ENCODE measurements at regions not wholly inside any gene's neighbourhood (a gene's known extent, or its start where the extent isn't known, plus 50 kb on each side); places are given as distances from the start of the nearest gene placed in this dataset.
A peak's percentile ranks its signal among the peaks of the same experiment; 100 is the strongest.

DNA sequence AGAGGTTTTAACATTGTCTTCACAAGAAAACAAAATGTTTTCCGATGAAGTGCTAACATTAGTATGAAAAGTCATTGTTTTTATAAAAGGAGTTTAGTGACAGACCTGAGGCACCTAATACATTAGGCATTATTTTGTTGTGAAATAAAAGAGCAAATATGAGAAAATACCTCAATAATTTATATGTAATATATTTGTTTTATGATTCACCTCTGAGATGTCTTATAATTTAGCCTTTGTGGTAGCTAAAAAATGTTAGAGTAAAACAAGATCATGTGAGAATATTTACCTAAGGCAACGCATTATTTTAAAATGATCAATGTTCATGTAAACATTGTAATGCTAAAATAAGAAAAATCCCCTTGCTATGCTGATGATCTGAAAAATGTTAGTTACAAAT lies 100.9 kb upstream of the WDFY3 start:
- in situ Hi-C loops (cut with MboI; ENCODE audit: low pct_unique_long_range_greater_than_20kb, low sequenced_read_pairs, unreplicated experiment): no loop called here
- DNase-seq (ENCODE audit: low spot score): no peak
- TF ChIP-seq, protein P1, sequence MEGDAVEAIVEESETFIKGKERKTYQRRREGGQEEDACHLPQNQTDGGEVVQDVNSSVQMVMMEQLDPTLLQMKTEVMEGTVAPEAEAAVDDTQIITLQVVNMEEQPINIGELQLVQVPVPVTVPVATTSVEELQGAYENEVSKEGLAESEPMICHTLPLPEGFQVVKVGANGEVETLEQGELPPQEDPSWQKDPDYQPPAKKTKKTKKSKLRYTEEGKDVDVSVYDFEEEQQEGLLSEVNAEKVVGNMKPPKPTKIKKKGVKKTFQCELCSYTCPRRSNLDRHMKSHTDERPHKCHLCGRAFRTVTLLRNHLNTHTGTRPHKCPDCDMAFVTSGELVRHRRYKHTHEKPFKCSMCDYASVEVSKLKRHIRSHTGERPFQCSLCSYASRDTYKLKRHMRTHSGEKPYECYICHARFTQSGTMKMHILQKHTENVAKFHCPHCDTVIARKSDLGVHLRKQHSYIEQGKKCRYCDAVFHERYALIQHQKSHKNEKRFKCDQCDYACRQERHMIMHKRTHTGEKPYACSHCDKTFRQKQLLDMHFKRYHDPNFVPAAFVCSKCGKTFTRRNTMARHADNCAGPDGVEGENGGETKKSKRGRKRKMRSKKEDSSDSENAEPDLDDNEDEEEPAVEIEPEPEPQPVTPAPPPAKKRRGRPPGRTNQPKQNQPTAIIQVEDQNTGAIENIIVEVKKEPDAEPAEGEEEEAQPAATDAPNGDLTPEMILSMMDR (IDR thresholded peaks at IDR 0.05; ENCODE audit: extremely low read depth, insufficient read depth, missing control alignments): no peak

DNA sequence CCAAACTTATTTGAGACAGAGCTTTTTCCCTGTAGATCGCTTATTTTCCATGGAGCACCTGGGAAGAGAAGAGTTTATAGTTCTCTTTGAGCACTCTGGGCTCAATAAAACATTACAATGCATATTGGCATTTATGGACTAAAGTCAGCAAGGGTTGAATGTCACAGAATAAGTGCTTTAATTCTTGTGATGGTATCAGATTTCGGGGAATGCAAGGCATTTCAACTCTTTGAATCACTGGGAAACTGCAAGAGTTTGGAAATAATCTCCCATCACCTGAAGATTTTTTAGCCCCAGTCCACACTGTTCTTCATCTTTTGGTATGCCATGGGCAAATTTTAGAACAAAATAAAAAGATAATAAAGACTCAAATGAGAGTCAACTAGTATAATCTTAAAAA lies 111.5 kb upstream of the WDFY3 start:
- TF ChIP-seq, protein P1 (IDR thresholded peaks at IDR 0.05; ENCODE audit: extremely low read depth, insufficient read depth, missing control alignments): no peak
- DNase-seq (ENCODE audit: low spot score): no peak
- in situ Hi-C loops (cut with MboI; ENCODE audit: low pct_unique_long_range_greater_than_20kb, low sequenced_read_pairs, unreplicated experiment): no loop called here

DNA sequence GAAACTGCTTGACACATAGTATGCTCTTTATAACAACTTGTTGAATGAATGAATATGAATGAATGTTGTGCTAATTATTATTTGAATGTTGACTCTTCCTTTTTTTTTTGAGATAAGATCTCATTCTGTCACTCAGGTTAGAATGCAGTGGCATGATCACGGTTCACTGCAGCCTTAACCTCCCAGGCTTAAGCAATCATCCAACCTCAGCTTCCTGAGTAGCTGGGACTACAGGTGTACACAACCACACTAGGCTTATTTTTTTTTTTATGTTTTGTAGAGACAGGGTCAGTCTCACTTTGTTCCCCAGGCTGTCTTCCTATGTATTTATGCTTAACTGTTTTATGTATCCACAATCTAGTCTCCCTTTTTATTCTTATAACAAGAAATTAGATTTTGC lies 114.7 kb upstream of the WDFY3 start:
- TF ChIP-seq, protein P1 (IDR thresholded peaks at IDR 0.05; ENCODE audit: extremely low read depth, insufficient read depth, missing control alignments): no peak
- no peak for DNase-seq (ENCODE audit: low spot score)
- in situ Hi-C loops (cut with MboI; ENCODE audit: low pct_unique_long_range_greater_than_20kb, low sequenced_read_pairs, unreplicated experiment): no loop called here

DNA sequence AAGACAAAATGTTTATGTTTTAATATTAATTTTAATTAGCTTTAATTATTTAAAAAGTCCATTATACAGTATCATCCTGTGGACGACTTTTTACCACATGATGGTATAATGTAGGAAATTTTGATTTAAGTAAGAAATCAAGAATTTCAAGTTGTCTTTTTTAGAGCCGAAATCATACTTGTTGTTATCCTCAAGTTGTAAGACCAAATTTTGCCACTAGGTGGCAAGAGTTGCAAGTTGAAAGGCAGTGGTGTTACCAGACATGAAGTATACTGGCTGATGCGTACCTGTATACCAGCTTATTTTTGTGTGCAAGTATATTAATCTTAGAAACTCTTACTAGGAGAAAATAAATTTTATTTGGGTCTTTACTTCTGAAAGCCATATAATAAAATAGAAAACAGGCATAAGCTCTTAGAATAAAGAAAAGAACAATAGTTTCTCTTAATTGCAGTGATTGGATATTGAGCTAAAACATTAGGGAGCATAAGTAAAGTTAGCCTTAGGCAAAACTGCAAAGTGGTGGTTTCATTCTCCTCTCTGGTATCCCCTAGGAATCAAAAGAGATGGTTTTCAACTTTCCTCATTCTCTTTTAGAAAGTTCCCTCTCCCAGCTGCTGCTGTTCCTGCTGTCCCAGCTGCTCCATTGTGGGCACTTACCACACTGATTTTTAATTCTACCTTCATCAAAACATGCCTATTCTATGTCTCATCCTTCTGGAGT lies 118.0 kb upstream of the WDFY3 start:
- TF ChIP-seq, protein P1 (IDR thresholded peaks at IDR 0.05; ENCODE audit: extremely low read depth, insufficient read depth, missing control alignments): peak; percentile 58
- in situ Hi-C loops (cut with MboI; ENCODE audit: low pct_unique_long_range_greater_than_20kb, low sequenced_read_pairs, unreplicated experiment): no loop called here
- DNase-seq (ENCODE audit: low spot score): peak; percentile 12

DNA sequence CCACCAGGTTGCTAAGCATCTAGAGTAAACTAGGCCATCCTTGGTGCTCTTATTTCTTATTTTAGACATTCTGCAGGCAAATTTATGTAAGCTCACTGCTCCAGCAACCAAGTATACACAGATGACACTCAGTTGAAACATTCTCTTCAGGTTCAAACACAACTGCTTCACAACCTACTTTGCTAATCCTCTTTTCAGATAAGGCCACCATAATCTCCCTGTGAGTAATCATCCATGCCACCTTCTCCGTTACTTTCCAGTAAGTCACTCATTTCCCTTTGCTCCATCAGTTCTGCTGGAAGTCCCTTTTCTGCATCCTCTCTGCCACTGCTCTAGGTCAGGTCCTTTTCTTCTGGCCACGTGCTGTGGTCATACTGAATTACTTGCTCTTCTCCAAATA lies 120.2 kb upstream of the WDFY3 start:
- in situ Hi-C loops (cut with MboI; ENCODE audit: low pct_unique_long_range_greater_than_20kb, low sequenced_read_pairs, unreplicated experiment): no loop called here
- no peak for DNase-seq (ENCODE audit: low spot score)
- TF ChIP-seq, protein P1 (IDR thresholded peaks at IDR 0.05; ENCODE audit: extremely low read depth, insufficient read depth, missing control alignments): no peak

DNA sequence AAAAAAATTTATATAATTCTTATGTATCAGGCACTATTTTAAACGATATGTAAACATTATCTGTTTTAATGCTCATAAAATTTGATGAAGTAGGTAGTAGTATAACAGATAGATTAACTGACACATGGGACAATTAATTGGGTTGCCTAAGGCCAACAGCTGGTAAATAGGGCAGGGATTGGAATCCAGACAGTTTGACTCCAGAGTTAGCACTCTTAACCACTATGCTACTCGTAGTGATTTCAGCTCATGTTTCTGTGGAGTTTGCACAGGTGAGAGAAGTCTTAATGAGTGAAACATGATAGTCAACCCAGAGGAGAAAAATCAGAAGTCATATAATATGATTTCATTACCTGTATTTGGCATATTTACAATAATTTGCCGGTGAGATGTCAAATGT lies 126.0 kb upstream of the WDFY3 start:
- DNase-seq (ENCODE audit: low spot score): no peak
- TF ChIP-seq, protein P1 (IDR thresholded peaks at IDR 0.05; ENCODE audit: extremely low read depth, insufficient read depth, missing control alignments): no peak
- in situ Hi-C loops (cut with MboI; ENCODE audit: low pct_unique_long_range_greater_than_20kb, low sequenced_read_pairs, unreplicated experiment): no loop called here

Data from GM13977 (cell line).